ENCODE measurements at regions not wholly inside any gene's neighbourhood (a gene's known extent, or its start where the extent isn't known, plus 50 kb on each side); places are given as distances from the start of the nearest gene placed in this dataset.
A peak's percentile ranks its signal among the peaks of the same experiment; 100 is the strongest.

- DNase-seq (ENCODE audit: low read depth): no peak
Observed at GRCh38 chr11:130583801-130584211, 135.4 kb downstream of the ADAMTS15 start.

- DNase-seq (ENCODE audit: low read depth): peak; percentile 87
Observed at GRCh38 chr11:130585545-130585944, 137.1 kb downstream of the ADAMTS15 start.

GRCh38 chr11:130587658-130588057 lies 139.2 kb downstream of the ADAMTS15 start:
- no peak for DNase-seq (ENCODE audit: low read depth)

- peak; percentile 26 for DNase-seq (ENCODE audit: low read depth)
Observed at GRCh38 chr11:130588471-130588870, 140.0 kb downstream of the ADAMTS15 start.

GRCh38 chr11:130592056-130592455 lies 143.6 kb downstream of the ADAMTS15 start:
- peak; percentile 72 for DNase-seq (ENCODE audit: low read depth)

- no peak for DNase-seq (ENCODE audit: low read depth)
Observed at GRCh38 chr11:130593064-130593463, 144.6 kb downstream of the ADAMTS15 start.

- no peak for DNase-seq (ENCODE audit: low read depth)
Observed at GRCh38 chr11:130598433-130598832, 150.0 kb downstream of the ADAMTS15 start.

- peak; percentile 47 for DNase-seq (ENCODE audit: low read depth)
Observed at GRCh38 chr11:130599073-130599654, 150.7 kb downstream of the ADAMTS15 start.

- no peak for DNase-seq (ENCODE audit: low read depth)
Observed at GRCh38 chr11:130600139-130600538, 151.7 kb downstream of the ADAMTS15 start.

- no peak for DNase-seq (ENCODE audit: low read depth)
Observed at GRCh38 chr11:130600616-130601015, 152.2 kb downstream of the ADAMTS15 start.

GRCh38 chr11:130601141-130601540 lies 152.7 kb downstream of the ADAMTS15 start:
- peak; percentile 7 for DNase-seq (ENCODE audit: low read depth)

GRCh38 chr11:130601764-130602460 lies 153.5 kb downstream of the ADAMTS15 start:
- no peak for DNase-seq (ENCODE audit: low read depth)

GRCh38 chr11:130602641-130603334 lies 154.3 kb downstream of the ADAMTS15 start:
- no peak for DNase-seq (ENCODE audit: low read depth)

GRCh38 chr11:130603335-130603906 lies 155.0 kb downstream of the ADAMTS15 start:
- peak; percentile 6 for DNase-seq (ENCODE audit: low read depth)

GRCh38 chr11:130604606-130605005 lies 156.2 kb downstream of the ADAMTS15 start:
- DNase-seq (ENCODE audit: low read depth): no peak

- no peak for DNase-seq (ENCODE audit: low read depth)
Observed at GRCh38 chr11:130606178-130606577, 157.7 kb downstream of the ADAMTS15 start.

GRCh38 chr11:130606781-130607511 lies 158.5 kb downstream of the ADAMTS15 start:
- DNase-seq (ENCODE audit: low read depth): peak; percentile 18

- DNase-seq (ENCODE audit: low read depth): no peak
Observed at GRCh38 chr11:130608287-130608686, 159.8 kb downstream of the ADAMTS15 start.

- DNase-seq (ENCODE audit: low read depth): no peak
Observed at GRCh38 chr11:130609121-130610035, 160.9 kb downstream of the ADAMTS15 start.

- peak; percentile 90 for DNase-seq (ENCODE audit: low read depth)
Observed at GRCh38 chr11:130611791-130612251, 163.4 kb downstream of the ADAMTS15 start.

Measured in renal cortical epithelial cell (primary cell).